COLO668 (cell line): ENCODE measurements at regions not wholly inside any gene's neighbourhood (a gene's known extent, or its start where the extent isn't known, plus 50 kb on each side); places are given as distances from the start of the nearest gene placed in this dataset.

ENCODE experiments used
- DNase-seq: peaks from one replicate; lab custom pipeline; 2025; ENCODE audit not compliant: unreplicated experiment; lab: John Stamatoyannopoulos, UW

- DNase-seq: no peak
Observed at GRCh38 chr14:22458737-22459136, 130.3 kb downstream of the DAD1 start.

- DNase-seq: no peak
Observed at GRCh38 chr14:22456998-22457594, 131.9 kb downstream of the DAD1 start.

- no peak for DNase-seq
Observed at GRCh38 chr14:22456421-22456820, 132.6 kb downstream of the DAD1 start.

GRCh38 chr14:22452330-22452729 lies 136.7 kb downstream of the DAD1 start:
- no peak for DNase-seq

GRCh38 chr14:22450266-22450665 lies 138.8 kb downstream of the DAD1 start:
- no peak for DNase-seq

- DNase-seq: no peak
Observed at GRCh38 chr14:22449600-22449905, 139.5 kb downstream of the DAD1 start.

- DNase-seq: no peak
Observed at GRCh38 chr14:22448905-22449599, 140.0 kb downstream of the DAD1 start.

- DNase-seq: no peak
Observed at GRCh38 chr14:22448035-22448904, 140.8 kb downstream of the DAD1 start.

- peak; percentile 88 for DNase-seq
Observed at GRCh38 chr14:22438742-22439141, 150.3 kb downstream of the DAD1 start.

GRCh38 chr14:22434901-22435550 lies 154.0 kb downstream of the DAD1 start:
- DNase-seq: no peak

GRCh38 chr14:22434030-22434429 lies 155.0 kb downstream of the DAD1 start:
- DNase-seq: no peak

GRCh38 chr14:22433069-22433468 lies 156.0 kb downstream of the DAD1 start:
- no peak for DNase-seq

GRCh38 chr14:22432348-22432976 lies 156.6 kb downstream of the DAD1 start:
- no peak for DNase-seq

GRCh38 chr14:22429546-22430294 lies 159.3 kb downstream of the DAD1 start:
- DNase-seq: no peak

GRCh38 chr14:22428700-22429291 lies 160.2 kb downstream of the DAD1 start:
- no peak for DNase-seq

- DNase-seq: no peak
Observed at GRCh38 chr14:22427771-22428231, 161.2 kb downstream of the DAD1 start.

GRCh38 chr14:22426711-22427110 lies 162.3 kb downstream of the DAD1 start:
- DNase-seq: no peak

GRCh38 chr14:22423958-22424357 lies 165.1 kb downstream of the DAD1 start:
- no peak for DNase-seq

- no peak for DNase-seq
Observed at GRCh38 chr14:22422238-22422637, 166.8 kb downstream of the DAD1 start.

- DNase-seq: no peak
Observed at GRCh38 chr14:22420598-22421186, 168.3 kb downstream of the DAD1 start.
